CD14-positive monocyte (primary cell): ENCODE measurements at regions not wholly inside any gene's neighbourhood (a gene's known extent, or its start where the extent isn't known, plus 50 kb on each side); places are given as distances from the start of the nearest gene placed in this dataset.

Experiments
- DNase-seq, 3 donors: peaks; one replicate each; pipeline ENCODE4 v3.0.0-alpha.2; 2011 to 2022
- H2AFZ ChIP-seq: 2 replicates; pipeline ENCODE4 v1.6.0; 2012; ENCODE audit warnings: mild to moderate bottlenecking, low read depth, low read length, inconsistent platforms; ENCODE audit not compliant: insufficient read depth, poor library complexity, severe bottlenecking
- H3K27ac ChIP-seq, 2 donors: 1 replicate in 1 of 2; 2 replicates in 1 of 2; pipeline ENCODE4 v1.5.1; 2012 to 2013; ENCODE audit warnings: low read length in 2 of 2, control low read depth in 1 of 2, inconsistent platforms in 1 of 2, low read depth in 1 of 2, mild to moderate bottlenecking in 1 of 2
- H3K27me3 ChIP-seq, 2 donors: one replicate each; pipeline versions ENCODE4 v1.6.0 to v1.6.1; 2011 to 2013; ENCODE audit warnings: low read length in 2 of 2; ENCODE audit not compliant: control insufficient read depth in 2 of 2, insufficient read depth in 2 of 2
- H3K36me3 ChIP-seq, 2 donors: replicated peaks in 1 of 2; 1 replicate in 1 of 2; 2 replicates in 1 of 2; pipeline versions ENCODE4 v1.5.1 to v1.6.1; 2012 to 2013; ENCODE audit warnings: low read length in 2 of 2, control low read depth in 1 of 2, inconsistent platforms in 1 of 2, mild to moderate bottlenecking in 1 of 2; ENCODE audit not compliant: insufficient read depth in 2 of 2, control insufficient read depth in 1 of 2
- H3K4me1 ChIP-seq, 2 donors: 1 replicate in 1 of 2; 2 replicates in 1 of 2; pipeline versions ENCODE4 v1.5.1 to v1.6.1; 2012 to 2013; ENCODE audit warnings: low read length in 2 of 2, control low read depth in 1 of 2, inconsistent platforms in 1 of 2, mild to moderate bottlenecking in 1 of 2, moderate library complexity in 1 of 2; ENCODE audit not compliant: insufficient read depth in 2 of 2, control insufficient read depth in 1 of 2
- H3K4me2 ChIP-seq: replicated peaks from 2 replicates; pipeline ENCODE3; 2012; ENCODE audit warnings: low read length, moderate library complexity, mild to moderate bottlenecking; ENCODE audit not compliant: poor library complexity, severe bottlenecking; ENCODE audit errors: extremely low read depth
- H3K4me3 ChIP-seq, 3 experiments: fragments of 200-600 bp in 1 of 3; sonication (generic) in 1 of 3; replicated peaks in 1 of 3; 1 replicate in 2 of 3; 2 replicates in 1 of 3; pipeline ENCODE4 v1.5.1; 2011 to 2013; ENCODE audit warnings: low read length in 3 of 3, mild to moderate bottlenecking in 3 of 3, control low read depth in 2 of 3, low read depth in 2 of 3, inconsistent platforms in 1 of 3, moderate library complexity in 1 of 3
- H3K79me2 ChIP-seq: 2 replicates; pipeline ENCODE4 v1.6.0; 2012; ENCODE audit warnings: mild to moderate bottlenecking, control low read depth, inconsistent platforms, low read length, moderate library complexity; ENCODE audit not compliant: insufficient read depth
- H3K9ac ChIP-seq: 2 replicates; pipeline ENCODE4 v1.6.0; 2017; ENCODE audit warnings: low read length, mild to moderate bottlenecking; ENCODE audit not compliant: insufficient read depth, poor library complexity, severe bottlenecking
- H3K9me3 ChIP-seq, 2 donors: replicated peaks in 1 of 2; 1 replicate in 1 of 2; 2 replicates in 1 of 2; pipeline versions ENCODE4 v1.5.1 to v1.6.1; 2012 to 2013; ENCODE audit warnings: low read length in 2 of 2, control low read depth in 1 of 2; ENCODE audit not compliant: control insufficient read depth in 1 of 2, insufficient read depth in 1 of 2
- H4K20me1 ChIP-seq: 2 replicates; pipeline ENCODE4 v1.6.0; 2012; ENCODE audit warnings: mild to moderate bottlenecking, low read length, control low read depth, moderate library complexity; ENCODE audit not compliant: insufficient read depth
- H3K27ac Mint-ChIP-seq, 7 donors: one replicate each; pipeline ENCODE4 v1.8.0; 2020; ENCODE audit warnings: mild to moderate bottlenecking in 7 of 7, mixed read lengths in 7 of 7, moderate library complexity in 6 of 7, inconsistent platforms in 2 of 7
- H3K27me3 Mint-ChIP-seq, 3 donors: one replicate each; pipeline ENCODE4 v1.8.0; 2021 to 2022; ENCODE audit warnings: low read depth in 3 of 3, mild to moderate bottlenecking in 3 of 3, mixed read lengths in 3 of 3, moderate library complexity in 3 of 3, inconsistent platforms in 1 of 3
- H3K36me3 Mint-ChIP-seq, 2 donors: one replicate each; pipeline ENCODE4 v1.8.0; 2020; ENCODE audit warnings: mixed read lengths in 2 of 2, inconsistent platforms in 1 of 2, mild to moderate bottlenecking in 1 of 2
- H3K4me1 Mint-ChIP-seq: one replicate; pipeline ENCODE4 v1.8.0; 2020; ENCODE audit warnings: mild to moderate bottlenecking, mixed read lengths
- H3K4me3 Mint-ChIP-seq, 2 donors: one replicate each; pipeline ENCODE4 v1.8.0; 2020; ENCODE audit warnings: mild to moderate bottlenecking in 2 of 2, mixed read lengths in 2 of 2, moderate library complexity in 1 of 2
- H3K9me3 Mint-ChIP-seq, 7 donors: one replicate each; pipeline ENCODE4 v1.8.0; 2020 to 2022; ENCODE audit warnings: mixed read lengths in 7 of 7, mild to moderate bottlenecking in 6 of 7, moderate library complexity in 6 of 7, inconsistent platforms in 2 of 7
- CTCF ChIP-seq: fragments of 200-600 bp; IDR thresholded peaks from one replicate; pipeline ENCODE4 v1.8.0; 2022; ENCODE audit warnings: antibody characterized with exemption, mild to moderate bottlenecking
- WGBS: methylation state at CpG from one replicate; pipeline ENCODE4 v1.1.5; 2013; ENCODE audit warnings: missing lambda C conversion rate; ENCODE audit not compliant: insufficient coverage; 5-methylcytosine and 5-hydroxymethylcytosine counted together
- intact Hi-C, 2 donors: fragments of 100-400 bp; cut with micrococcal nuclease; formaldehyde crosslinking; loops; one replicate each; pipeline versions ENCODE4 v1.15.0 to v1.15.1; 2023

GRCh38 chr7:67523713-67524112 lies 527.1 kb downstream of the TYW1 start:
- H3K9me3 Mint-ChIP-seq = peaks cover 8 to 28% (median 19%) of the 10 kb centered on the region in 7 donors
- 90% methylated on average over 3 of the region's 4 CpGs for WGBS
- intact Hi-C loops = no loop called here

GRCh38 chr7:67525588-67525987 lies 529.0 kb downstream of the TYW1 start:
- H3K4me3 Mint-ChIP-seq = no peak overlapping the region
- Histone ChIP-seq H3K4me2 (no peak overlapping the region), H3K9ac (no peak overlapping the region), H3K9me3 (peaks cover 0 to 4% of the 10 kb centered on the region in 2 donors), H3K79me2 (no peaks in the 10 kb centered on the region), H2AFZ (no peak overlapping the region), H3K4me1 (no peaks in the 10 kb centered on the region), H3K27ac (no peak overlapping the region), H3K36me3 (no peaks in the 10 kb centered on the region), H4K20me1 (no peaks in the 10 kb centered on the region), H3K27me3 (no peaks in the 10 kb centered on the region), H3K4me3 (no peak overlapping the region)
- WGBS = 63% methylated on average over 3 of the region's 4 CpGs
- no peak for DNase-seq
- H3K36me3 Mint-ChIP-seq = no peaks in the 10 kb centered on the region
- no peak overlapping the region for H3K27ac Mint-ChIP-seq
- peaks cover 3 to 25% (median 16%) of the 10 kb centered on the region in 7 donors for H3K9me3 Mint-ChIP-seq
- no peak for TF ChIP-seq CTCF
- H3K27me3 Mint-ChIP-seq = peaks cover 0 to 4% (median 0%) of the 10 kb centered on the region in 3 donors
- intact Hi-C loops = no loop called here
- H3K4me1 Mint-ChIP-seq = no peaks in the 10 kb centered on the region

More at GRCh38 chr7:67523713-67524112, 527.1 kb downstream of the TYW1 start:
- Mint-ChIP-seq H3K27ac (no peak overlapping the region), H3K27me3 (peaks cover 0 to 4% (median 0%) of the 10 kb centered on the region in 3 donors), H3K4me3 (no peak overlapping the region), H3K4me1 (no peaks in the 10 kb centered on the region), H3K36me3 (no peaks in the 10 kb centered on the region)
- H2AFZ ChIP-seq = no peak overlapping the region
- H3K27me3 ChIP-seq = no peaks in the 10 kb centered on the region
- no peaks in the 10 kb centered on the region for H4K20me1 ChIP-seq
- no peaks in the 10 kb centered on the region for H3K4me1 ChIP-seq
- no peak overlapping the region for H3K4me2 ChIP-seq
- DNase-seq = no peak
- no peak overlapping the region for H3K27ac ChIP-seq
- no peaks in the 10 kb centered on the region for H3K36me3 ChIP-seq
- no peak overlapping the region for H3K9ac ChIP-seq
- H3K79me2 ChIP-seq = no peaks in the 10 kb centered on the region
- peaks cover 6% of the 10 kb centered on the region in 2 donors for H3K9me3 ChIP-seq
- H3K4me3 ChIP-seq = no peak overlapping the region
- TF ChIP-seq CTCF = no peak
